IPS-18a (cell line): ENCODE measurements at regions not wholly inside any gene's neighbourhood (a gene's known extent, or its start where the extent isn't known, plus 50 kb on each side); places are given as distances from the start of the nearest gene placed in this dataset.

Experiments
- H3K27ac ChIP-seq: one replicate; pipeline ENCODE4 v1.5.1; 2013; ENCODE audit warnings: low read length
- H3K27me3 ChIP-seq: one replicate; pipeline ENCODE4 v1.6.1; 2013; ENCODE audit warnings: mild to moderate bottlenecking, low read length; ENCODE audit not compliant: control insufficient read depth, insufficient read depth
- H3K36me3 ChIP-seq: one replicate; pipeline ENCODE4 v1.6.1; 2013; ENCODE audit warnings: low read depth, low read length; ENCODE audit not compliant: control insufficient read depth
- H3K4me1 ChIP-seq: one replicate; pipeline ENCODE4 v1.6.1; 2013; ENCODE audit warnings: low read depth, low read length; ENCODE audit not compliant: control insufficient read depth
- H3K4me3 ChIP-seq: one replicate; pipeline ENCODE4 v1.5.1; 2013; ENCODE audit warnings: low read length
- H3K9ac ChIP-seq: one replicate; pipeline ENCODE4 v1.6.1; 2013; ENCODE audit warnings: mild to moderate bottlenecking, low read length, moderate library complexity
- H3K9me3 ChIP-seq: one replicate; pipeline ENCODE4 v1.6.1; 2013; ENCODE audit warnings: low read depth, low read length; ENCODE audit not compliant: control insufficient read depth

GRCh38 chr5:35285011-35285410 lies 54.7 kb upstream of the PRLR start:
- Histone ChIP-seq H3K4me3 (no peak overlapping the region), H3K9me3 (peaks cover 21% of the 10 kb centered on the region), H3K36me3 (no peaks in the 10 kb centered on the region), H3K27me3 (no peaks in the 10 kb centered on the region), H3K27ac (no peak overlapping the region), H3K4me1 (no peaks in the 10 kb centered on the region), H3K9ac (no peak overlapping the region)

GRCh38 chr5:35284364-35284763 lies 54.1 kb upstream of the PRLR start:
- Histone ChIP-seq H3K36me3 (no peaks in the 10 kb centered on the region), H3K4me3 (no peak overlapping the region), H3K4me1 (no peaks in the 10 kb centered on the region), H3K27me3 (no peaks in the 10 kb centered on the region), H3K27ac (no peak overlapping the region), H3K9ac (no peak overlapping the region), H3K9me3 (peaks cover 21% of the 10 kb centered on the region)

GRCh38 chr5:35282810-35283209 lies 52.5 kb upstream of the PRLR start:
- Histone ChIP-seq H3K36me3 (no peaks in the 10 kb centered on the region), H3K9ac (no peak overlapping the region)

GRCh38 chr5:35281613-35282012 lies 51.3 kb upstream of the PRLR start:
- no peaks in the 10 kb centered on the region for H3K27me3 ChIP-seq
- H3K27ac ChIP-seq = no peak overlapping the region
- H3K36me3 ChIP-seq = no peaks in the 10 kb centered on the region
- H3K9ac ChIP-seq = no peak overlapping the region
- no peaks in the 10 kb centered on the region for H3K4me1 ChIP-seq
- H3K9me3 ChIP-seq = peaks cover 27% of the 10 kb centered on the region
- no peak overlapping the region for H3K4me3 ChIP-seq

More at GRCh38 chr5:35282810-35283209, 52.5 kb upstream of the PRLR start:
- no peaks in the 10 kb centered on the region for H3K27me3 ChIP-seq
- H3K4me1 ChIP-seq = no peaks in the 10 kb centered on the region
- no peak overlapping the region for H3K27ac ChIP-seq
- peaks cover 27% of the 10 kb centered on the region for H3K9me3 ChIP-seq
- no peak overlapping the region for H3K4me3 ChIP-seq
